Upper lobe of right lung (tissue), 1 donor: ENCODE measurements at regions not wholly inside any gene's neighbourhood (a gene's known extent, or its start where the extent isn't known, plus 50 kb on each side); places are given as distances from the start of the nearest gene placed in this dataset.

ENCODE experiments used
- ATAC-seq: fragments of 200-7000 bp; cut with Tn5 transposase; one replicate; pipeline ENCODE4 v1.9.1; 2020; ENCODE audit warnings: mild to moderate bottlenecking, moderate library complexity
- DNase-seq: peaks from one replicate; pipeline ENCODE4 v3.0.0-alpha.2; 2020
- H3K27ac ChIP-seq: fragments of 200-600 bp; one replicate; pipeline ENCODE4 v1.8.0; 2022
- H3K27me3 ChIP-seq: fragments of 200-600 bp; one replicate; pipeline ENCODE4 v1.8.0; 2022; ENCODE audit warnings: mild to moderate bottlenecking
- H3K36me3 ChIP-seq: fragments of 200-600 bp; one replicate; pipeline ENCODE4 v1.8.0; 2022
- H3K4me1 ChIP-seq: fragments of 200-600 bp; one replicate; pipeline ENCODE4 v1.8.0; 2022
- H3K4me3 ChIP-seq: fragments of 200-600 bp; one replicate; pipeline ENCODE4 v1.8.0; 2022; ENCODE audit warnings: mild to moderate bottlenecking
- H3K9me3 ChIP-seq: fragments of 200-600 bp; one replicate; pipeline ENCODE4 v1.8.0; 2022
- intact Hi-C: fragments of 100-400 bp; cut with DNase I; formaldehyde crosslinking; loops from one replicate; pipeline ENCODE4 v1.11.0; 2022
- TF ChIP-seq, protein P1 (sequence below): fragments of 200-600 bp; IDR thresholded peaks from one replicate; pipeline ENCODE4 v1.8.0; 2022; ENCODE audit warnings: antibody characterized with exemption
- donor health status: DM: no; HTN: yes; CAD: no; lungs with severe emphysema.

DNA sequence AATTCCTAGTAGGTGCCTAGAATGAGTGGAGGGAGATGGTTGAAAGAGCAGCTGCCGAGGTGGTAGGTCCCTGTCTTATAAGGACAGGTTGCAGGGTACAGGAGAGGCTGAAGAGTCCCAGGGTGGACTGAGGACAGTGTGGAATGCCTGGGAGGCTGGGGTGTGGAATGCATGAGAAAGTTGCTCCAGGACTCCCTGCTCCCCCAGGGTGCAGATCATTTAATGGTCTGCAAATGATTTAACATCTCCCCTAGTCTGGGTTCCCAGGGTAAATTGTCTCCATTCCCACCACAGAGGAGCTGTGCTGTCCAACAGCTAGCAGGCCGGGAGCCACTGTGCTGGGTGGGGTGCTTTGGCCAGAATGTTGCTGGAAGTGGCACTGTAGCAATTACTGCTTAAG, 76.0 kb downstream of the CD83 start:
- ATAC-seq (no peak), DNase-seq (no peak)
- intact Hi-C loops, result no loop called here
- Histone ChIP-seq H3K4me3 (no peak overlapping the region), H3K27me3 (no peaks in the 10 kb centered on the region), H3K36me3 (no peaks in the 10 kb centered on the region), H3K4me1 (no peaks in the 10 kb centered on the region), H3K9me3 (no peaks in the 10 kb centered on the region), H3K27ac (no peak overlapping the region)
- TF ChIP-seq, protein P1, sequence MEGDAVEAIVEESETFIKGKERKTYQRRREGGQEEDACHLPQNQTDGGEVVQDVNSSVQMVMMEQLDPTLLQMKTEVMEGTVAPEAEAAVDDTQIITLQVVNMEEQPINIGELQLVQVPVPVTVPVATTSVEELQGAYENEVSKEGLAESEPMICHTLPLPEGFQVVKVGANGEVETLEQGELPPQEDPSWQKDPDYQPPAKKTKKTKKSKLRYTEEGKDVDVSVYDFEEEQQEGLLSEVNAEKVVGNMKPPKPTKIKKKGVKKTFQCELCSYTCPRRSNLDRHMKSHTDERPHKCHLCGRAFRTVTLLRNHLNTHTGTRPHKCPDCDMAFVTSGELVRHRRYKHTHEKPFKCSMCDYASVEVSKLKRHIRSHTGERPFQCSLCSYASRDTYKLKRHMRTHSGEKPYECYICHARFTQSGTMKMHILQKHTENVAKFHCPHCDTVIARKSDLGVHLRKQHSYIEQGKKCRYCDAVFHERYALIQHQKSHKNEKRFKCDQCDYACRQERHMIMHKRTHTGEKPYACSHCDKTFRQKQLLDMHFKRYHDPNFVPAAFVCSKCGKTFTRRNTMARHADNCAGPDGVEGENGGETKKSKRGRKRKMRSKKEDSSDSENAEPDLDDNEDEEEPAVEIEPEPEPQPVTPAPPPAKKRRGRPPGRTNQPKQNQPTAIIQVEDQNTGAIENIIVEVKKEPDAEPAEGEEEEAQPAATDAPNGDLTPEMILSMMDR, result no peak

DNA sequence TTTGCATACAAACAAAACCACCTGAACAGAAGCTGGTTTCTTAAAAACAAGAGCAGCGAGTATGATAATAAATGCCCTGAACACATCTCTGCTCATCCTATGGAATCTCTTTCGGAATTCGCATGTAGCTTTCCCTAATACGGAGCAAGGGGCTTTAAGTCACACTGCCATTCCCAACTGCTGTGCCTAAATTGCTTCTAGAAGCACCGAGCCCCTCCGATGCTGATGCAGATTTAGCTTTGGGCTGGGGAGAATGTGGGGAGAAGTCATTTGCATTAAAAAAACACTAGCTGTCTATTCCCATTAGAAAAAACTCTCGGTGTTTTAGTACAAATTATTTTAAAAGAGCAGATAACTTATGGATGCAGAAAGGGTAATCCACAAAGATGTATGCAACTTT, 76.9 kb downstream of the CD83 start:
- no peak overlapping the region for H3K4me3 ChIP-seq
- intact Hi-C loops, result no loop called here
- ATAC-seq, result no peak
- no peaks in the 10 kb centered on the region for H3K9me3 ChIP-seq
- TF ChIP-seq, protein P1, result no peak
- H3K4me1 ChIP-seq, result no peaks in the 10 kb centered on the region
- no peak for DNase-seq
- H3K27ac ChIP-seq, result no peak overlapping the region
- H3K27me3 ChIP-seq, result no peaks in the 10 kb centered on the region
- no peaks in the 10 kb centered on the region for H3K36me3 ChIP-seq

DNA sequence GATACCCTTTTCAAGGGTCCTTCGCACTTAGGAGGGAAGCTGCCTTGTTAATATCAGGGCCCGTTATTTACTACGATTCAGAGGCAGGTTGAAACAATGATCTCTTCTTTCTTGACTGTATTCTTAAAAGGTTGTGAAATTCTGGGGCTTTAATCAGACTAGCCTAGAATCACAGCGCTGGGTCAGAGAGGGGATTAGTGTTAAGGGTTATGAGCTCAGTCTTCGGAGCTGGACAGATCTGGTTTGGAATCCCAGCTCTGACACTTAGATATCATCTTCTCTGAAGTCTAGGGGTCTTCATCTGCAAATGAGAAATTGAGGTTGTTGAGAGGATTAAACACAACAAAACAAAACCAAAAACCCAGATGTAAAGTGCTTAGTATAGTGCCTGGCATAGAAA, 77.4 kb downstream of the CD83 start:
- ATAC-seq, result no peak
- TF ChIP-seq, protein P1, result no peak
- Histone ChIP-seq H3K36me3 (no peaks in the 10 kb centered on the region), H3K27ac (no peak overlapping the region), H3K4me1 (no peaks in the 10 kb centered on the region), H3K9me3 (no peaks in the 10 kb centered on the region), H3K4me3 (no peak overlapping the region), H3K27me3 (no peaks in the 10 kb centered on the region)
- DNase-seq, result no peak
- intact Hi-C loops, result no loop called here

DNA sequence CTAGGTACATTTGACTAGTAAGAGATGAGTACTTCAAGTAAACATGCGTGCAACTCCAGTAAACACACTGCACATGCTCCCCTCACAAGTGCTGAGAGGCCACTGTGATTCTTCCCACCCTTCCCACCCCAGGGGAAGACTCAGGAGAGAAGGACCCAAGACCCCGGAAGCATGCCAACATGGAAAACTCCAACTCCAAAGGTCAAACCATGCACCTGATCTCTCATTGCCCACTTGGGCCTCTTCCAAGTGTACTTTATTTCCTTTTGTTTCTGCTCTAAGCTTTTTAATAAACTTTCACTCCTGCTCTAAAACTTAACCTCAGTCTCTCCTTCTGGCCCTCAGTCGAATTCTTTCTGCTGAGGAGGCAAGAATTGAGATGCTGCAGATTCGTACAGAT, 78.5 kb downstream of the CD83 start:
- no peaks in the 10 kb centered on the region for H3K27me3 ChIP-seq
- H3K9me3 ChIP-seq, result no peaks in the 10 kb centered on the region
- DNase-seq (no peak), ATAC-seq (no peak)
- H3K36me3 ChIP-seq, result no peaks in the 10 kb centered on the region
- no peak overlapping the region for H3K4me3 ChIP-seq
- no peak overlapping the region for H3K27ac ChIP-seq
- TF ChIP-seq, protein P1, result no peak
- no peaks in the 10 kb centered on the region for H3K4me1 ChIP-seq
- intact Hi-C loops, result no loop called here

DNA sequence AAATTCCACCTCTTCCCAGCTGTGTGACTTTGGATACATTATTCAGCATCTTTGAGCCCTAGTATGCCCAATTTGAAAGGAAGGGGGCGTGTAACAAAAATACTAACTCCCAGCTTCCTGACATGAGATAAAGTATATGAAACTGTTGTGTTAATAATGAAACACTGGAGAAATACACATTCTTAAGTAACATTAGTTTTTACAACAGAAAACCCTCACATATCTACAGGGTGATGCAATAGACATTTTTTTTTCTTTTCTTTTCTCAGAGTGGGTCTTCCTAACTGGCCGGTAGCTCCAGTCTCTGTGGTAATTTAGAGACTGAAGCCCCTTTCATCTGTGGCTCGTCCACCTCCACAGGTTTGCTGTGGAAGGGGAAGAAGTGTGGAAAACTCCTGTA, 79.5 kb downstream of the CD83 start:
- H3K4me1 ChIP-seq, result no peaks in the 10 kb centered on the region
- intact Hi-C loops, result no loop called here
- H3K27ac ChIP-seq, result no peak overlapping the region
- TF ChIP-seq, protein P1, result no peak
- no peak for DNase-seq
- no peaks in the 10 kb centered on the region for H3K36me3 ChIP-seq
- H3K27me3 ChIP-seq, result no peaks in the 10 kb centered on the region
- no peak overlapping the region for H3K4me3 ChIP-seq
- ATAC-seq, result no peak
- H3K9me3 ChIP-seq, result no peaks in the 10 kb centered on the region

DNA sequence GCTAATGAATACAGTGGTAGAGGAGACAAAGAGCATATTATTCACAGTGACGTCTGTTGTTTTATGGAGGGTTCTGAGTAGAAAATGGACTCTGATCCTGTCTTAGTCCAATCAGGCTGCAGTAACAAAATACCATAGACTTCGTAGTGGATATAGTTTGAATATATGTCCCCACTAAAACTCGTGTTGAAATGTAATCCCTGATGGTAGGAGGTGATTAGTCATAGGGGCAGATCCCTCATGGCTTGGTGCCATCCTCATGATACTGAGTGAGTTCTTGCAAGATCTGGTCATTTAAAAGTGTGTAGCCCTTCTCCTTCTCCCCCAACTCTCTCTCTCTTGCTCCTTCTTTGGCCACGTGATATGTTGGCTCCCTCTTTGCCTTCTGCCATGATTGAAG, 82.5 kb downstream of the CD83 start:
- no peak overlapping the region for H3K4me3 ChIP-seq
- H3K27ac ChIP-seq, result no peak overlapping the region
- H3K36me3 ChIP-seq, result no peaks in the 10 kb centered on the region
- DNase-seq, result no peak
- no peaks in the 10 kb centered on the region for H3K27me3 ChIP-seq
- intact Hi-C loops, result no loop called here
- TF ChIP-seq, protein P1, result no peak
- H3K9me3 ChIP-seq, result no peaks in the 10 kb centered on the region
- no peak for ATAC-seq
- no peaks in the 10 kb centered on the region for H3K4me1 ChIP-seq
